ENCODE measurements at regions not wholly inside any gene's neighbourhood (a gene's known extent, or its start where the extent isn't known, plus 50 kb on each side); places are given as distances from the start of the nearest gene placed in this dataset.

- DNase-seq = no peak
- CTCF ChIA-PET = no interaction called here
- Mint-ChIP-seq H3K27me3 (no peaks in the 10 kb centered on the region), H3K36me3 (ENCODE audit: low read depth) (no peaks in the 10 kb centered on the region), H3K4me3 (no peak overlapping the region), H3K4me1 (no peaks in the 10 kb centered on the region), H3K27ac (no peak overlapping the region), H3K9me3 (no peaks in the 10 kb centered on the region)
- POLR2A ChIA-PET = no interaction called here
Observed at GRCh38 chrX:36909676-36910030, 98.5 kb upstream of the FAM47C start.

- POLR2A ChIA-PET = no interaction called here
- Mint-ChIP-seq H3K27me3 (no peaks in the 10 kb centered on the region), H3K9me3 (no peaks in the 10 kb centered on the region), H3K36me3 (ENCODE audit: low read depth) (no peaks in the 10 kb centered on the region), H3K27ac (no peak overlapping the region), H3K4me3 (no peak overlapping the region), H3K4me1 (no peaks in the 10 kb centered on the region)
- DNase-seq = no peak
- CTCF ChIA-PET = no interaction called here
Observed at GRCh38 chrX:36913551-36913950, 94.6 kb upstream of the FAM47C start.

- ChIA-PET CTCF (no interaction called here), POLR2A (no interaction called here)
Observed at GRCh38 chrX:36916941-36917340, 91.2 kb upstream of the FAM47C start.

GRCh38 chrX:36927712-36928111 lies 80.5 kb upstream of the FAM47C start:
- Mint-ChIP-seq H3K4me3 (no peak overlapping the region), H3K27me3 (no peaks in the 10 kb centered on the region), H3K4me1 (no peaks in the 10 kb centered on the region), H3K27ac (no peak overlapping the region), H3K36me3 (ENCODE audit: low read depth) (no peaks in the 10 kb centered on the region), H3K9me3 (no peaks in the 10 kb centered on the region)
- no peak for DNase-seq
- POLR2A ChIA-PET = no interaction called here
- CTCF ChIA-PET = no interaction called here

More at GRCh38 chrX:36916941-36917340, 91.2 kb upstream of the FAM47C start:
- no peak for DNase-seq
- Mint-ChIP-seq H3K27me3 (no peaks in the 10 kb centered on the region), H3K36me3 (ENCODE audit: low read depth) (no peaks in the 10 kb centered on the region), H3K4me3 (no peak overlapping the region), H3K9me3 (no peaks in the 10 kb centered on the region), H3K4me1 (no peaks in the 10 kb centered on the region), H3K27ac (no peak overlapping the region)

- no peak for DNase-seq
- H3K36me3 Mint-ChIP-seq (ENCODE audit: low read depth) = no peaks in the 10 kb centered on the region
- ChIA-PET POLR2A (no interaction called here), CTCF (no interaction called here)
- H3K4me1 Mint-ChIP-seq = no peaks in the 10 kb centered on the region
- H3K4me3 Mint-ChIP-seq = no peak overlapping the region
- no peaks in the 10 kb centered on the region for H3K9me3 Mint-ChIP-seq
- H3K27ac Mint-ChIP-seq = no peak overlapping the region
- no peaks in the 10 kb centered on the region for H3K27me3 Mint-ChIP-seq
Observed at GRCh38 chrX:36930491-36930890, 77.7 kb upstream of the FAM47C start.

- Mint-ChIP-seq H3K9me3 (no peaks in the 10 kb centered on the region), H3K27ac (no peak overlapping the region), H3K27me3 (no peaks in the 10 kb centered on the region), H3K4me1 (no peaks in the 10 kb centered on the region), H3K36me3 (ENCODE audit: low read depth) (no peaks in the 10 kb centered on the region), H3K4me3 (no peak overlapping the region)
- CTCF ChIA-PET = no interaction called here
- DNase-seq = no peak
- POLR2A ChIA-PET = no interaction called here
Observed at GRCh38 chrX:36947214-36947613, 61.0 kb upstream of the FAM47C start.

- no peak overlapping the region for H3K4me3 Mint-ChIP-seq
- H3K27me3 Mint-ChIP-seq = no peaks in the 10 kb centered on the region
- H3K27ac Mint-ChIP-seq = no peak overlapping the region
- CTCF ChIA-PET = no interaction called here
- H3K36me3 Mint-ChIP-seq (ENCODE audit: low read depth) = no peaks in the 10 kb centered on the region
- H3K9me3 Mint-ChIP-seq = no peaks in the 10 kb centered on the region
- H3K4me1 Mint-ChIP-seq = no peaks in the 10 kb centered on the region
- DNase-seq = no peak
- POLR2A ChIA-PET = no interaction called here
Observed at GRCh38 chrX:36950495-36951253, 57.5 kb upstream of the FAM47C start.

GRCh38 chrX:36957425-36958328 lies 50.5 kb upstream of the FAM47C start:
- Mint-ChIP-seq H3K9me3 (no peaks in the 10 kb centered on the region), H3K4me3 (no peak overlapping the region), H3K27ac (no peak overlapping the region), H3K36me3 (ENCODE audit: low read depth) (no peaks in the 10 kb centered on the region), H3K27me3 (peaks cover 14% of the 10 kb centered on the region), H3K4me1 (no peaks in the 10 kb centered on the region)
- no peak for DNase-seq
- CTCF ChIA-PET = no interaction called here
- POLR2A ChIA-PET = no interaction called here
